Cardiac muscle cell (in vitro differentiated cells and primary cell): ENCODE measurements at regions not wholly inside any gene's neighbourhood (a gene's known extent, or its start where the extent isn't known, plus 50 kb on each side); places are given as distances from the start of the nearest gene placed in this dataset.

Experiments
- DNase-seq, 2 donors: peaks; one replicate each; pipeline versions ENCODE4 v3.0.0 to v3.0.0-alpha.2; 2010 to 2017; ENCODE audit warnings: low read depth in 1 of 2, low spot score in 1 of 2
- H3K27ac ChIP-seq: fragments of 200-600 bp; sonication (generic); 2 replicates; pipeline ENCODE4 v1.5.1; 2016
- H3K27me3 ChIP-seq: fragments of 200-600 bp; sonication (generic); 2 replicates; pipeline ENCODE4 v1.6.0; 2016; ENCODE audit warnings: control low read depth
- H3K36me3 ChIP-seq: fragments of 200-600 bp; sonication (generic); 2 replicates; pipeline ENCODE4 v1.5.1; 2016; ENCODE audit warnings: control low read depth
- H3K4me1 ChIP-seq: fragments of 200-600 bp; sonication (generic); 2 replicates; pipeline ENCODE4 v1.8.1; 2017; ENCODE audit warnings: low read depth, mild to moderate bottlenecking, mixed run types
- H3K4me3 ChIP-seq: fragments of 200-600 bp; sonication (generic); 2 replicates; pipeline ENCODE4 v1.5.1; 2016; ENCODE audit warnings: mild to moderate bottlenecking
- H3K9me3 ChIP-seq: fragments of 200-600 bp; sonication (generic); 2 replicates; pipeline ENCODE4 v1.5.1; 2017; ENCODE audit warnings: low read depth, mild to moderate bottlenecking, control low read depth
- TF ChIP-seq, protein P1 (sequence below): IDR thresholded peaks from 2 replicates; pipeline ENCODE4 v1.5.1; 2012; ENCODE audit warnings: low read depth, mild to moderate bottlenecking, low read length

DNA sequence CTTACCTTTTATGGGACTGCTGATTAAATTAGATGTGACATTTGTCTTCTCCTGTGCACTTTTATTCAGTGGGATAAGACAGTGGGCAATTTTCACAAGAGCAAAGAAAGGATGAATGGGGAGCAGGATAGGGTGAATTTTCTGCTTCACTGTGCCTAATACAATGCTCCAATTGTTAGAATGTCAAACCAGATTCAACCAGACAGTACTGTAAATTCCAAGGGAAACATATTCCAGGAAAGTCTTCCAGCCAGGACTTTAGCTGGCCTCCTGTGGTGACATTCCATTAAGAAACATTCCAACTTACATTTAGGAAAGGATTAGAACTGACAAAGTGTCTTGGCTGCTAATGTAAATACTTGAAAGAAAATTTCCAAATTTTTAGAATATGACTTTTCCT is 100.1 kb upstream of the PROK2 start:
- Histone ChIP-seq H3K4me1 (no peaks in the 10 kb centered on the region), H3K4me3 (no peak overlapping the region), H3K9me3 (no peaks in the 10 kb centered on the region), H3K27me3 (peaks cover 25% of the 10 kb centered on the region), H3K27ac (no peak overlapping the region), H3K36me3 (no peaks in the 10 kb centered on the region)
- DNase-seq, result peak in 1 of 2 donors; percentile 35
- TF ChIP-seq, protein P1, sequence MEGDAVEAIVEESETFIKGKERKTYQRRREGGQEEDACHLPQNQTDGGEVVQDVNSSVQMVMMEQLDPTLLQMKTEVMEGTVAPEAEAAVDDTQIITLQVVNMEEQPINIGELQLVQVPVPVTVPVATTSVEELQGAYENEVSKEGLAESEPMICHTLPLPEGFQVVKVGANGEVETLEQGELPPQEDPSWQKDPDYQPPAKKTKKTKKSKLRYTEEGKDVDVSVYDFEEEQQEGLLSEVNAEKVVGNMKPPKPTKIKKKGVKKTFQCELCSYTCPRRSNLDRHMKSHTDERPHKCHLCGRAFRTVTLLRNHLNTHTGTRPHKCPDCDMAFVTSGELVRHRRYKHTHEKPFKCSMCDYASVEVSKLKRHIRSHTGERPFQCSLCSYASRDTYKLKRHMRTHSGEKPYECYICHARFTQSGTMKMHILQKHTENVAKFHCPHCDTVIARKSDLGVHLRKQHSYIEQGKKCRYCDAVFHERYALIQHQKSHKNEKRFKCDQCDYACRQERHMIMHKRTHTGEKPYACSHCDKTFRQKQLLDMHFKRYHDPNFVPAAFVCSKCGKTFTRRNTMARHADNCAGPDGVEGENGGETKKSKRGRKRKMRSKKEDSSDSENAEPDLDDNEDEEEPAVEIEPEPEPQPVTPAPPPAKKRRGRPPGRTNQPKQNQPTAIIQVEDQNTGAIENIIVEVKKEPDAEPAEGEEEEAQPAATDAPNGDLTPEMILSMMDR, result no peak

DNA sequence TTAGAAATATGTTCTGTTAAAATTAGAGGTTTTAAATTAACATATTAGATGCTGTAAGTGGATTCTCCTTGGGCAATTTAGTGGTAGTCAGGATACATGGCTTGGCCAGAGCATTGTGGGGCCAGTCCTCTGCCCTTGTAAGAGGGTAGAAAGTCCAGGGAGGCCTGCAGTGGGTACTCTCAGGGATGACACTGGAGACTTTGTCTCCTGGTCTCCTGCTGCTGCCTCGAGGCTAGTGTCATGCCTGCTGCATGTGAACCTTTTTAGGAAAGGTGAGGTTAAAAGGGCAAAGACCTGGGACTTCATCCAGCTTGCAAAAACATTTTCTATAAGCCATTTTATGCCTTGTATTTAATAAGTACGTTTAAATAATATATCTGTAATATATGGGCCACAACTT is 96.8 kb upstream of the PROK2 start:
- H3K9me3 ChIP-seq, result no peaks in the 10 kb centered on the region
- H3K4me3 ChIP-seq, result no peak overlapping the region
- H3K4me1 ChIP-seq, result no peaks in the 10 kb centered on the region
- peaks cover 34% of the 10 kb centered on the region for H3K27me3 ChIP-seq
- TF ChIP-seq, protein P1, result no peak
- H3K27ac ChIP-seq, result no peak overlapping the region
- no peak for DNase-seq
- no peaks in the 10 kb centered on the region for H3K36me3 ChIP-seq

DNA sequence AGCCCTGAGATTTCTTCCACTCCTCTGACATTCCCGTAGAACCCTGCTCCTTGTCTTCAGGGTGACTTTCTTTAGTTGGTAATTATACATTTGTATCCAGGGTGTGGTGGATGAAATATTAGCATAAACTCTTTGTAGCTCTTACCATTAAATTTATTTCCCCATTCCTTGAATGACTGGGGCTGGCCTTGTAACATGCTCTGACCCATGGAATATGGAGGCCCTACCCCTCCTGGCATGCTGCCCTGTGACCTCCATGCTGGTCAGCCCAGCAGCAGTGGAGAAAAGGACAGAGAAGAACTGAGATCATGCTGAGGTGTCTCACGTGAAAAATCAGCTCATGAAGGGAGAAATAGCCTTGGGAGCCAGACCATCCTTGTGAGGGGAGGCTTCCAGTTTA is 96.1 kb upstream of the PROK2 start:
- DNase-seq, result no peak

DNA sequence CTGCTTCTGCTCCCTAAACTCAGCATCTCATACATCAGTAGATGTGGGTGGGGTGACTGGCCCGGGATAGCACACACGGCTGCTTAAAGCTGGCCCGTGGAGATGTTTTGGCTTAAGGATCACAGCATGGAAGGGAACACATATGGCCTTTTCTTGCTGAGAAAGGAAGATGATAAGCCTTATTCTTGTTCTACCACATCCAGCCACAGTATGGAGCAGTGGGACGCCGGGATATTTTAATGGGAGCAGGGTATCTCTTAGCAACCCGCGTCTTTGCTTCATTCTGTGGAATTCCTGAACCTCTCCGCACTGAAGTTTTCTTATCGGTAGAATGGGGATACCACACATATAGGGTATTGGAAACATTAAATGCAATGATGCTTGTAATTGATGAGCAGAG is 94.1 kb upstream of the PROK2 start:
- Histone ChIP-seq H3K9me3 (no peaks in the 10 kb centered on the region), H3K4me3 (no peak overlapping the region), H3K4me1 (no peaks in the 10 kb centered on the region), H3K27ac (no peak overlapping the region), H3K27me3 (peaks cover 33% of the 10 kb centered on the region), H3K36me3 (no peaks in the 10 kb centered on the region)
- TF ChIP-seq, protein P1, result no peak
- DNase-seq, result no peak

More for the DNA sequence above, 96.1 kb upstream of the PROK2 start:
- H3K4me1 ChIP-seq, result no peaks in the 10 kb centered on the region
- H3K27ac ChIP-seq, result no peak overlapping the region
- TF ChIP-seq, protein P1, result no peak
- no peak overlapping the region for H3K4me3 ChIP-seq
- no peaks in the 10 kb centered on the region for H3K36me3 ChIP-seq
- no peaks in the 10 kb centered on the region for H3K9me3 ChIP-seq
- peaks cover 34% of the 10 kb centered on the region for H3K27me3 ChIP-seq

DNA sequence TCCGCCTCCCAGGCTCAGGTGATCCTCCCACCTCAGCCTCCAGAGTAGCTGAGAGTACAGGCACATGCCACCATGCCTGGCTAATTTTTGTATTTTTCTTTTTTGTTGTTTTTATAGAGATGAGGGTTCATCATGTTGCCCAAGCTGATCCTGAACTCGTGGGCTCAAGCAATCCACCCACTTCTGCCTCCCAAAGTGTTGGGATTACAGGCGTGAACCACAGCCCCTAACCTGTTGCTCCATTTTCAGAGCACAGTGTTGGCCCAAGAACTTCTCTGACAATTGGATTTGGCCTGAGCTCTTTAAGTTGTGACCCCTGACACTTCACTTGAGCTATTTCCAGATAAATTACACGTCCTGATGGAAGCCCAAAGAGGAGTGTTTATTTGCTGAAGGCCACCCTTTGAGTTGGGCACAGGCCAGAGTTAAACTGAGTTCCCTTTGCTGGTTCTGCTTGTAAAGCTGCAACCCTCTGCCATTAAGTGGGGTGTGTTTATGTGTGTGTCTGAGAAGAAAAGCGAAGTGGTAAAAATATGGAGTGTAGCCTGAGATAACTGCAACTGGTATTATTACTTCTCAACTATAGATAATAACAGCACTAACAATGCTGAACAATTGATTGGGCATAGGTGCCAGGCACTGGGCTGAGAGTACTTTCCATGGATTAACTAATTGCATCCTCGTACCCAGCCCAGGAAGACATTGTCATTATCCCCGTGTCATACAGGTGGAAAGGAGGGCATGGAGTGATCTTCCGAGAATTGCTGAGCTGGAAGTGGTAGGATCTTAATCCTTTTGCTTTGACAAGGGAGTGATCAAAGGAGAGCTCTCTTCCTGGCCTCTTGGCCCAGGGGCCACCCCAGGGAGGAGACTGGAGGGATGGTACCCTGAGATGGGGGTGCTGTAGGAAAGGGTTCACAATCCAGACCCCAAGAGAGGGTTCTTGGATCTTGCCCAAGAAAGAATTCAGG is 91.5 kb upstream of the PROK2 start:
- Histone ChIP-seq H3K4me1 (no peaks in the 10 kb centered on the region), H3K36me3 (no peaks in the 10 kb centered on the region), H3K9me3 (no peaks in the 10 kb centered on the region), H3K27me3 (peaks cover 39% of the 10 kb centered on the region), H3K4me3 (no peak overlapping the region), H3K27ac (no peak overlapping the region)
- no peak for DNase-seq
- TF ChIP-seq, protein P1, result no peak
